A549 (cell line): ENCODE measurements at regions not wholly inside any gene's neighbourhood (a gene's known extent, or its start where the extent isn't known, plus 50 kb on each side); places are given as distances from the start of the nearest gene placed in this dataset.

Experiments used
- BCL3 ChIP-seq: fragments of >200 bp; sonication (Bioruptor Twin); formaldehyde crosslinking; IDR thresholded peaks from 3 replicates; pipeline ENCODE4 v1.6.1; 2016
- CHD2 ChIP-seq: fragments of 150-350 bp; IDR thresholded peaks from 2 replicates; pipeline ENCODE4 v1.6.1; 2014; ENCODE audit warnings: low read length; ENCODE audit not compliant: partially characterized antibody
- CHD4 ChIP-seq: fragments of 200-600 bp; sonication (generic); IDR thresholded peaks from 2 replicates; pipeline ENCODE4 v1.6.1; 2016; ENCODE audit warnings: antibody characterized with exemption, mild to moderate bottlenecking, borderline replicate concordance
- CTCF ChIP-seq: fragments of >200 bp; sonication (Bioruptor Twin); formaldehyde crosslinking; IDR thresholded peaks from 3 replicates; pipeline ENCODE4 v1.5.1; 2016
- EP300 ChIP-seq, 2 experiments: fragments of >200 bp; sonication (Bioruptor Twin); formaldehyde crosslinking; IDR thresholded peaks; 2 replicates in 1 of 2; 3 replicates in 1 of 2; pipeline ENCODE4 v1.6.1; 2016 to 2017
- JUN ChIP-seq, 2 experiments: fragments of >200 bp; sonication (Bioruptor Twin); formaldehyde crosslinking; IDR thresholded peaks; 2 replicates in 1 of 2; 3 replicates in 1 of 2; pipeline ENCODE4 v1.6.1; 2016 to 2017
- MAX ChIP-seq: IDR thresholded peaks from 2 replicates; pipeline ENCODE4 v1.6.1; 2012
- PHF8 ChIP-seq: fragments of 200-600 bp; sonication (generic); IDR thresholded peaks from 2 replicates; pipeline ENCODE4 v1.6.1; 2016; ENCODE audit warnings: low read depth, mild to moderate bottlenecking, antibody characterized with exemption, moderate library complexity, borderline replicate concordance
- POLR2A ChIP-seq: IDR thresholded peaks from 2 replicates; pipeline ENCODE4 v1.6.1; 2012; ENCODE audit warnings: mild to moderate bottlenecking, low read length
- RFX5 ChIP-seq: fragments of 450-650 bp; IDR thresholded peaks from 2 replicates; pipeline ENCODE4 v1.7.1; 2014; ENCODE audit warnings: antibody characterized with exemption, mild to moderate bottlenecking, moderate library complexity
- RNF2 ChIP-seq: fragments of 200-600 bp; sonication (generic); IDR thresholded peaks from 2 replicates; pipeline ENCODE4 v1.6.1; 2016; ENCODE audit warnings: low read depth, mild to moderate bottlenecking, antibody characterized with exemption, moderate library complexity, borderline replicate concordance
- SMC3 ChIP-seq: fragments of >200 bp; sonication (Bioruptor Twin); formaldehyde crosslinking; IDR thresholded peaks from 3 replicates; pipeline ENCODE4 v1.6.1; 2018; ENCODE audit warnings: inconsistent platforms
- TF ChIP-seq, protein P1 (sequence below): IDR thresholded peaks from 2 replicates; pipeline ENCODE4 v1.6.1; 2012

GRCh38 chr4:158428242-158428641, 93.4 kb upstream of the RXFP1 start:
- no peak for TF ChIP-seq CTCF
- TF ChIP-seq POLR2A = no peak
- TF ChIP-seq CHD4 = no peak
- no peak for TF ChIP-seq CHD2
- no peak for TF ChIP-seq JUN (IDR thresholded peaks at IDR 0.05)
- no peak for TF ChIP-seq MAX
- no peak for TF ChIP-seq PHF8
- TF ChIP-seq, protein P1, sequence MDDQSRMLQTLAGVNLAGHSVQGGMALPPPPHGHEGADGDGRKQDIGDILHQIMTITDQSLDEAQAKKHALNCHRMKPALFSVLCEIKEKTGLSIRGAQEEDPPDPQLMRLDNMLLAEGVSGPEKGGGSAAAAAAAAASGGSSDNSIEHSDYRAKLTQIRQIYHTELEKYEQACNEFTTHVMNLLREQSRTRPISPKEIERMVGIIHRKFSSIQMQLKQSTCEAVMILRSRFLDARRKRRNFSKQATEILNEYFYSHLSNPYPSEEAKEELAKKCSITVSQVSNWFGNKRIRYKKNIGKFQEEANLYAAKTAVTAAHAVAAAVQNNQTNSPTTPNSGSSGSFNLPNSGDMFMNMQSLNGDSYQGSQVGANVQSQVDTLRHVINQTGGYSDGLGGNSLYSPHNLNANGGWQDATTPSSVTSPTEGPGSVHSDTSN = no peak
- TF ChIP-seq EP300 (IDR thresholded peaks at IDR 0.05) = no peak
- no peak for TF ChIP-seq SMC3
- TF ChIP-seq RFX5 = no peak
- no peak for TF ChIP-seq RNF2
- TF ChIP-seq BCL3 = no peak
